ENCODE measurements at regions not wholly inside any gene's neighbourhood (a gene's known extent, or its start where the extent isn't known, plus 50 kb on each side); places are given as distances from the start of the nearest gene placed in this dataset.

- no peak for DNase-seq (ENCODE audit: low read depth, low spot score)
- Histone ChIP-seq H3K4me1 (ENCODE audit: insufficient read depth, insufficient read length) (no peaks in the 10 kb centered on the region), H3K36me3 (ENCODE audit: insufficient read depth, insufficient read length, low read length) (no peaks in the 10 kb centered on the region), H3K27me3 (ENCODE audit: insufficient read depth, insufficient read length) (no peaks in the 10 kb centered on the region), H3K9ac (ENCODE audit: insufficient read length, low read depth) (no peak overlapping the region), H3K9me3 (ENCODE audit: insufficient read depth, low read length) (no peaks in the 10 kb centered on the region), H3K4me3 (ENCODE audit: insufficient read length, low read depth) (no peak overlapping the region)
- TF ChIP-seq YY1 (IDR thresholded peaks at IDR 0.05; ENCODE audit: insufficient read depth, insufficient read length) (no peak), ZNF274 (IDR thresholded peaks at IDR 0.05; ENCODE audit: low read depth, low read length) (no peak), SUZ12 (IDR thresholded peaks at IDR 0.05; ENCODE audit: extremely low read depth, insufficient read depth, insufficient read length) (no peak)
Observed at GRCh38 chr11:104620991-104621390, 277.3 kb downstream of the CASP12 start.

- TF ChIP-seq YY1 (IDR thresholded peaks at IDR 0.05; ENCODE audit: insufficient read depth, insufficient read length) (no peak), SUZ12 (IDR thresholded peaks at IDR 0.05; ENCODE audit: extremely low read depth, insufficient read depth, insufficient read length) (no peak), ZNF274 (IDR thresholded peaks at IDR 0.05; ENCODE audit: low read depth, low read length) (no peak)
- no peak overlapping the region for H3K9ac ChIP-seq (ENCODE audit: insufficient read length, low read depth)
- H3K4me3 ChIP-seq (ENCODE audit: insufficient read length, low read depth) = no peak overlapping the region
- no peaks in the 10 kb centered on the region for H3K9me3 ChIP-seq (ENCODE audit: insufficient read depth, low read length)
- H3K27me3 ChIP-seq (ENCODE audit: insufficient read depth, insufficient read length) = no peaks in the 10 kb centered on the region
- no peaks in the 10 kb centered on the region for H3K4me1 ChIP-seq (ENCODE audit: insufficient read depth, insufficient read length)
- no peaks in the 10 kb centered on the region for H3K36me3 ChIP-seq (ENCODE audit: insufficient read depth, insufficient read length, low read length)
- no peak for DNase-seq (ENCODE audit: low read depth, low spot score)
Observed at GRCh38 chr11:104619751-104620150, 278.5 kb downstream of the CASP12 start.

- Histone ChIP-seq H3K27me3 (ENCODE audit: insufficient read depth, insufficient read length) (no peaks in the 10 kb centered on the region), H3K4me3 (ENCODE audit: insufficient read length, low read depth) (no peak overlapping the region), H3K9me3 (ENCODE audit: insufficient read depth, low read length) (no peaks in the 10 kb centered on the region), H3K36me3 (ENCODE audit: insufficient read depth, insufficient read length, low read length) (no peaks in the 10 kb centered on the region), H3K9ac (ENCODE audit: insufficient read length, low read depth) (no peak overlapping the region), H3K4me1 (ENCODE audit: insufficient read depth, insufficient read length) (no peaks in the 10 kb centered on the region)
- TF ChIP-seq ZNF274 (IDR thresholded peaks at IDR 0.05; ENCODE audit: low read depth, low read length) (no peak), YY1 (IDR thresholded peaks at IDR 0.05; ENCODE audit: insufficient read depth, insufficient read length) (no peak), SUZ12 (IDR thresholded peaks at IDR 0.05; ENCODE audit: extremely low read depth, insufficient read depth, insufficient read length) (no peak)
- no peak for DNase-seq (ENCODE audit: low read depth, low spot score)
Observed at GRCh38 chr11:104618954-104619353, 279.3 kb downstream of the CASP12 start.

- no peaks in the 10 kb centered on the region for H3K36me3 ChIP-seq (ENCODE audit: insufficient read depth, insufficient read length, low read length)
- no peak overlapping the region for H3K9ac ChIP-seq (ENCODE audit: insufficient read length, low read depth)
- no peak overlapping the region for H3K4me3 ChIP-seq (ENCODE audit: insufficient read length, low read depth)
- no peak for DNase-seq (ENCODE audit: low read depth, low spot score)
- no peaks in the 10 kb centered on the region for H3K9me3 ChIP-seq (ENCODE audit: insufficient read depth, low read length)
- TF ChIP-seq SUZ12 (IDR thresholded peaks at IDR 0.05; ENCODE audit: extremely low read depth, insufficient read depth, insufficient read length) (no peak), ZNF274 (IDR thresholded peaks at IDR 0.05; ENCODE audit: low read depth, low read length) (no peak), YY1 (IDR thresholded peaks at IDR 0.05; ENCODE audit: insufficient read depth, insufficient read length) (no peak)
- no peaks in the 10 kb centered on the region for H3K27me3 ChIP-seq (ENCODE audit: insufficient read depth, insufficient read length)
- no peaks in the 10 kb centered on the region for H3K4me1 ChIP-seq (ENCODE audit: insufficient read depth, insufficient read length)
Observed at GRCh38 chr11:104614961-104615360, 283.3 kb downstream of the CASP12 start.

GRCh38 chr11:104614117-104614680 lies 284.1 kb downstream of the CASP12 start:
- no peak overlapping the region for H3K4me3 ChIP-seq (ENCODE audit: insufficient read length, low read depth)
- no peaks in the 10 kb centered on the region for H3K4me1 ChIP-seq (ENCODE audit: insufficient read depth, insufficient read length)
- H3K27me3 ChIP-seq (ENCODE audit: insufficient read depth, insufficient read length) = no peaks in the 10 kb centered on the region
- H3K36me3 ChIP-seq (ENCODE audit: insufficient read depth, insufficient read length, low read length) = no peaks in the 10 kb centered on the region
- TF ChIP-seq ZNF274 (IDR thresholded peaks at IDR 0.05; ENCODE audit: low read depth, low read length) = no peak
- TF ChIP-seq YY1 (IDR thresholded peaks at IDR 0.05; ENCODE audit: insufficient read depth, insufficient read length) = no peak
- no peak for TF ChIP-seq SUZ12 (IDR thresholded peaks at IDR 0.05; ENCODE audit: extremely low read depth, insufficient read depth, insufficient read length)
- H3K9ac ChIP-seq (ENCODE audit: insufficient read length, low read depth) = no peak overlapping the region
- DNase-seq (ENCODE audit: low read depth, low spot score) = no peak
- H3K9me3 ChIP-seq (ENCODE audit: insufficient read depth, low read length) = no peaks in the 10 kb centered on the region

GRCh38 chr11:104610635-104611034 lies 287.6 kb downstream of the CASP12 start:
- Histone ChIP-seq H3K9me3 (ENCODE audit: insufficient read depth, low read length) (no peaks in the 10 kb centered on the region), H3K9ac (ENCODE audit: insufficient read length, low read depth) (no peak overlapping the region), H3K27me3 (ENCODE audit: insufficient read depth, insufficient read length) (no peaks in the 10 kb centered on the region), H3K36me3 (ENCODE audit: insufficient read depth, insufficient read length, low read length) (no peaks in the 10 kb centered on the region), H3K4me1 (ENCODE audit: insufficient read depth, insufficient read length) (no peaks in the 10 kb centered on the region), H3K4me3 (ENCODE audit: insufficient read length, low read depth) (no peak overlapping the region)
- no peak for TF ChIP-seq ZNF274 (IDR thresholded peaks at IDR 0.05; ENCODE audit: low read depth, low read length)
- no peak for TF ChIP-seq YY1 (IDR thresholded peaks at IDR 0.05; ENCODE audit: insufficient read depth, insufficient read length)
- no peak for TF ChIP-seq SUZ12 (IDR thresholded peaks at IDR 0.05; ENCODE audit: extremely low read depth, insufficient read depth, insufficient read length)
- DNase-seq (ENCODE audit: low read depth, low spot score) = no peak

- no peaks in the 10 kb centered on the region for H3K9me3 ChIP-seq (ENCODE audit: insufficient read depth, low read length)
- no peaks in the 10 kb centered on the region for H3K27me3 ChIP-seq (ENCODE audit: insufficient read depth, insufficient read length)
- no peak for TF ChIP-seq YY1 (IDR thresholded peaks at IDR 0.05; ENCODE audit: insufficient read depth, insufficient read length)
- no peak for TF ChIP-seq ZNF274 (IDR thresholded peaks at IDR 0.05; ENCODE audit: low read depth, low read length)
- no peak for TF ChIP-seq SUZ12 (IDR thresholded peaks at IDR 0.05; ENCODE audit: extremely low read depth, insufficient read depth, insufficient read length)
- H3K4me3 ChIP-seq (ENCODE audit: insufficient read length, low read depth) = no peak overlapping the region
- no peaks in the 10 kb centered on the region for H3K36me3 ChIP-seq (ENCODE audit: insufficient read depth, insufficient read length, low read length)
- no peak overlapping the region for H3K9ac ChIP-seq (ENCODE audit: insufficient read length, low read depth)
- peak; percentile 28 for DNase-seq (ENCODE audit: low read depth, low spot score)
- H3K4me1 ChIP-seq (ENCODE audit: insufficient read depth, insufficient read length) = no peaks in the 10 kb centered on the region
Observed at GRCh38 chr11:104609311-104610085, 288.8 kb downstream of the CASP12 start.
